Left lobe of liver (tissue), 2 donors: ENCODE measurements at regions not wholly inside any gene's neighbourhood (a gene's known extent, or its start where the extent isn't known, plus 50 kb on each side); places are given as distances from the start of the nearest gene placed in this dataset.
"Not testable (repeated sequence)": the region's sequence is repeated elsewhere in the genome, so short reads cannot be mapped to it uniquely, and the experiment has no call there.

Experiments
- ATAC-seq: fragments of 200-7000 bp; cut with Tn5 transposase; one replicate; pipeline ENCODE4 v1.9.1; 2020; ENCODE audit warnings: mild to moderate bottlenecking, moderate library complexity
- DNase-seq: peaks from one replicate; pipeline ENCODE4 v3.0.0-alpha.2; 2020; ENCODE audit warnings: low spot score
- donor health status: DM: no; HTN: no; CAD: no; lungs with moderate emphysema.
- donor health status: DM: no; HTN: yes; CAD: no.

- DNase-seq, ATAC-seq: not testable (repeated sequence)
These were observed 72.7 kb upstream of the NPIPB12 start for GRCh38 chr16:29578898-29579297.

GRCh38 chr16:29581764-29582163, 75.6 kb upstream of the NPIPB12 start:
- ATAC-seq, DNase-seq: not testable (repeated sequence)

GRCh38 chr16:29591919-29592318, 71.1 kb upstream of the SPN start:
- DNase-seq, ATAC-seq: not testable (repeated sequence)

GRCh38 chr16:29594269-29594925, 68.7 kb upstream of the SPN start:
- DNase-seq = peak; percentile 66
- peak; percentile 77 for ATAC-seq

- peak; percentile 94 for DNase-seq
- peak; percentile 92 for ATAC-seq
These were observed 67.9 kb upstream of the SPN start for GRCh38 chr16:29594926-29595838.

GRCh38 chr16:29597030-29597429, 66.0 kb upstream of the SPN start:
- ATAC-seq, DNase-seq: not testable (repeated sequence)

GRCh38 chr16:29600111-29601000, 62.7 kb upstream of the SPN start:
- not testable (repeated sequence) for DNase-seq, ATAC-seq

GRCh38 chr16:29602247-29602625, 60.8 kb upstream of the SPN start:
- DNase-seq = peak; percentile 36
- ATAC-seq = not testable (repeated sequence)

GRCh38 chr16:29602683-29603088, 60.4 kb upstream of the SPN start:
- not testable (repeated sequence) for DNase-seq
- peak; percentile 67 for ATAC-seq

GRCh38 chr16:29604631-29605549, 58.2 kb upstream of the SPN start:
- DNase-seq, ATAC-seq: not testable (repeated sequence)

- not testable (repeated sequence) for DNase-seq
- ATAC-seq = peak; percentile 56
These were observed 57.3 kb upstream of the SPN start for GRCh38 chr16:29605593-29606205.

GRCh38 chr16:29606669-29607427, 56.2 kb upstream of the SPN start:
- not testable (repeated sequence) for ATAC-seq

GRCh38 chr16:29607428-29607823, 55.6 kb upstream of the SPN start:
- not testable (repeated sequence) for ATAC-seq, DNase-seq

More at GRCh38 chr16:29606669-29607427, 56.2 kb upstream of the SPN start:
- not testable (repeated sequence) for DNase-seq

GRCh38 chr16:29612381-29613306, 50.4 kb upstream of the SPN start:
- not testable (repeated sequence) for DNase-seq

More at GRCh38 chr16:29612381-29613306, 50.4 kb upstream of the SPN start:
- peak; percentile 40 for ATAC-seq
